Endothelial cell of umbilical vein (primary cell): ENCODE measurements at regions not wholly inside any gene's neighbourhood (a gene's known extent, or its start where the extent isn't known, plus 50 kb on each side); places are given as distances from the start of the nearest gene placed in this dataset.

Experiments
- BruUV-seq: library from RNA; stranded (reverse); fragments of 400-500 nt; replicated peaks from 2 replicates; lab custom pipeline; 2021; lab: Mats Ljungman, UMichigan
- CTCF ChIA-PET: fragments of 300-600, 350-600 bp; sonication (Branson Sonifier 250); formaldehyde crosslinking; loops from one replicate; lab custom pipeline; 2021; ENCODE audit warnings: antibody characterized with exemption, inconsistent platforms; lab: Charles Lee
- POLR2A ChIA-PET: fragments of 300-600, 350-600 bp; sonication (Branson Sonifier 250); formaldehyde crosslinking; loops from one replicate; lab custom pipeline; 2021; ENCODE audit warnings: antibody characterized with exemption, inconsistent platforms; lab: Charles Lee
- DNase-seq: peaks from one replicate; pipeline ENCODE4 v3.0.0-alpha.2; 2011; ENCODE audit warnings: low read depth, low spot score
- FAIRE-seq: peaks from 2 replicates; lab custom pipeline; 2011; peaks lifted over from hg19 to GRCh38; lab: Jason Lieb, UNC
- H2AFZ ChIP-seq: 2 replicates; pipeline ENCODE4 v1.6.0; 2012; ENCODE audit warnings: low read depth, low read length, control low read depth, inconsistent platforms
- H3K27ac ChIP-seq: 2 replicates; pipeline ENCODE4 v1.5.1; 2011; ENCODE audit warnings: low read depth, mild to moderate bottlenecking, control low read depth, low read length, moderate library complexity; ENCODE audit not compliant: insufficient read depth
- H3K27me3 ChIP-seq, 2 experiments: 2 replicates each; pipeline versions ENCODE4 v1.6.0 to v1.6.1; 2011; ENCODE audit warnings: low read length in 2 of 2, mixed read lengths in 1 of 2; ENCODE audit not compliant: control insufficient read depth in 2 of 2, insufficient read depth in 2 of 2
- H3K36me3 ChIP-seq, 2 experiments: 2 replicates in 1 of 2; 3 replicates in 1 of 2; pipeline ENCODE4 v1.5.1; 2011; ENCODE audit warnings: low read length in 2 of 2, mild to moderate bottlenecking in 1 of 2, moderate library complexity in 1 of 2; ENCODE audit not compliant: control insufficient read depth in 2 of 2, insufficient read depth in 2 of 2; ENCODE audit errors: extremely low read depth in 1 of 2
- H3K4me1 ChIP-seq: 3 replicates; pipeline ENCODE4 v1.5.1; 2011; ENCODE audit warnings: mild to moderate bottlenecking, low read length; ENCODE audit not compliant: control insufficient read depth, insufficient read depth; ENCODE audit errors: extremely low read depth
- H3K4me2 ChIP-seq: 2 replicates; pipeline ENCODE4 v1.6.1; 2011; ENCODE audit warnings: low read length, control low read depth, mixed read lengths; ENCODE audit not compliant: insufficient read depth
- H3K4me3 ChIP-seq, 3 experiments: fragments of 200-600 bp in 1 of 3; sonication (generic), shearing (Covaris generic) in 1 of 3; replicated peaks in 1 of 3; 2 replicates each; pipeline ENCODE4 v1.5.1; 2011 to 2016; ENCODE audit warnings: control low read depth in 3 of 3, low read length in 3 of 3, mild to moderate bottlenecking in 2 of 3, inconsistent platforms in 1 of 3, low read depth in 1 of 3, moderate library complexity in 1 of 3; ENCODE audit not compliant: insufficient read depth in 1 of 3
- H3K79me2 ChIP-seq: 2 replicates; pipeline ENCODE4 v1.6.0; 2012; ENCODE audit warnings: low read length, inconsistent platforms; ENCODE audit not compliant: control insufficient read depth, insufficient read depth
- H3K9ac ChIP-seq: replicated peaks from 2 replicates; pipeline ENCODE3; 2011; ENCODE audit warnings: low read length, control low read depth; ENCODE audit not compliant: insufficient read depth; ENCODE audit errors: extremely low read depth
- H3K9me1 ChIP-seq: replicated peaks from 3 replicates; pipeline ENCODE4 v1.6.0; 2011; ENCODE audit warnings: mild to moderate bottlenecking, low read length; ENCODE audit not compliant: control insufficient read depth, insufficient read depth; ENCODE audit errors: extremely low read depth
- H3K9me3 ChIP-seq: replicated peaks from 2 replicates; pipeline ENCODE4 v1.5.1; 2012; ENCODE audit warnings: low read length, inconsistent platforms; ENCODE audit not compliant: control insufficient read depth, insufficient read depth
- H4K20me1 ChIP-seq: replicated peaks from 2 replicates; pipeline ENCODE3; 2011; ENCODE audit warnings: mild to moderate bottlenecking, low read length; ENCODE audit not compliant: control insufficient read depth, insufficient read depth; ENCODE audit errors: extremely low read depth
- EZH2 ChIP-seq: IDR thresholded peaks from 2 replicates; pipeline ENCODE4 v1.6.1; 2012; ENCODE audit warnings: borderline replicate concordance, low read depth, mild to moderate bottlenecking, moderate library complexity, low read length, inconsistent platforms; ENCODE audit not compliant: severe bottlenecking
- FOS ChIP-seq: IDR thresholded peaks from 2 replicates; pipeline ENCODE4 v1.6.1; 2011; ENCODE audit warnings: mild to moderate bottlenecking, low read length, moderate library complexity, borderline replicate concordance; ENCODE audit not compliant: insufficient read depth
- GATA2 ChIP-seq: IDR thresholded peaks from 2 replicates; pipeline ENCODE4 v1.7.0; 2011; ENCODE audit warnings: low read depth, mild to moderate bottlenecking, moderate library complexity, mixed read lengths, low read length; ENCODE audit not compliant: insufficient read length, insufficient read depth
- JUN ChIP-seq: IDR thresholded peaks from 2 replicates; pipeline ENCODE4 v1.6.1; 2011; ENCODE audit warnings: borderline replicate concordance, low read depth; ENCODE audit not compliant: insufficient read length, insufficient read depth
- MAX ChIP-seq: IDR thresholded peaks from 2 replicates; pipeline ENCODE4 v1.6.1; 2011; ENCODE audit not compliant: insufficient read depth, insufficient read length
- MYC ChIP-seq: IDR thresholded peaks from one replicate; pipeline ENCODE4 v1.6.1; 2011; ENCODE audit warnings: mild to moderate bottlenecking, low read depth, low read length
- POLR2A ChIP-seq: IDR thresholded peaks from 2 replicates; pipeline ENCODE4 v1.6.1; 2012; ENCODE audit warnings: low read depth, mild to moderate bottlenecking, control low read depth, low read length
- POLR2AphosphoS5 ChIP-seq: IDR thresholded peaks from 2 replicates; pipeline ENCODE4 v1.6.1; 2012; ENCODE audit warnings: low read depth, mild to moderate bottlenecking, control low read depth, low read length, moderate library complexity; ENCODE audit not compliant: insufficient read depth
- dilution Hi-C: fragments of 300-500 bp; cut with MboI; formaldehyde crosslinking; loops from one replicate; pipeline ENCODE4 v1.15.0; 2019; ENCODE audit warnings: low sequenced_read_pairs; ENCODE audit not compliant: extremely low pct_ligation_motif_present
- intact Hi-C: fragments of 100-400 bp; cut with micrococcal nuclease; formaldehyde crosslinking; loops from one replicate; pipeline ENCODE4 v1.10.0; 2022
- TF ChIP-seq, protein P1 (sequence below), 2 donors: IDR thresholded peaks; 1 replicate in 1 of 2; 2 replicates in 1 of 2; pipeline ENCODE4 v1.5.1; 2011; ENCODE audit warnings: low read length in 2 of 2, mild to moderate bottlenecking in 2 of 2, moderate library complexity in 2 of 2, control low read depth in 1 of 2, inconsistent platforms in 1 of 2, low read depth in 1 of 2; ENCODE audit not compliant: insufficient read depth in 1 of 2; ENCODE audit errors: extremely low read depth in 1 of 2

GRCh38 chr15:77803487-77803886 lies 170.8 kb upstream of the LINGO1 start:
- FAIRE-seq (no peak), DNase-seq (no peak)
- no peaks in the 10 kb centered on the region for H3K4me1 ChIP-seq
- no peaks in the 10 kb centered on the region for H3K9me3 ChIP-seq
- no peak overlapping the region for H3K4me3 ChIP-seq
- dilution Hi-C loops (no loop called here), intact Hi-C loops (no loop called here)
- ChIA-PET POLR2A (no interaction called here), CTCF (interaction anchor here (0.6 kb wide), 1 partner anchor 59 kb away, joined by 3 read pairs; no protein-coding TSS in a partner anchor)
- H3K36me3 ChIP-seq: no peaks in the 10 kb centered on the region
- BruUV-seq: no TSS peak
- H3K27me3 ChIP-seq: no peaks in the 10 kb centered on the region
- H3K79me2 ChIP-seq: no peaks in the 10 kb centered on the region
- H4K20me1 ChIP-seq: no peaks in the 10 kb centered on the region
- H3K4me2 ChIP-seq: no peak overlapping the region
- H3K9me1 ChIP-seq: no peaks in the 10 kb centered on the region
- H3K27ac ChIP-seq: no peak overlapping the region
- no peak overlapping the region for H2AFZ ChIP-seq
- TF ChIP-seq EZH2 (no peak), JUN (no peak), POLR2AphosphoS5 (no peak), GATA2 (no peak), POLR2A (no peak), MYC (no peak), MAX (no peak), FOS (no peak)
- TF ChIP-seq, protein P1, sequence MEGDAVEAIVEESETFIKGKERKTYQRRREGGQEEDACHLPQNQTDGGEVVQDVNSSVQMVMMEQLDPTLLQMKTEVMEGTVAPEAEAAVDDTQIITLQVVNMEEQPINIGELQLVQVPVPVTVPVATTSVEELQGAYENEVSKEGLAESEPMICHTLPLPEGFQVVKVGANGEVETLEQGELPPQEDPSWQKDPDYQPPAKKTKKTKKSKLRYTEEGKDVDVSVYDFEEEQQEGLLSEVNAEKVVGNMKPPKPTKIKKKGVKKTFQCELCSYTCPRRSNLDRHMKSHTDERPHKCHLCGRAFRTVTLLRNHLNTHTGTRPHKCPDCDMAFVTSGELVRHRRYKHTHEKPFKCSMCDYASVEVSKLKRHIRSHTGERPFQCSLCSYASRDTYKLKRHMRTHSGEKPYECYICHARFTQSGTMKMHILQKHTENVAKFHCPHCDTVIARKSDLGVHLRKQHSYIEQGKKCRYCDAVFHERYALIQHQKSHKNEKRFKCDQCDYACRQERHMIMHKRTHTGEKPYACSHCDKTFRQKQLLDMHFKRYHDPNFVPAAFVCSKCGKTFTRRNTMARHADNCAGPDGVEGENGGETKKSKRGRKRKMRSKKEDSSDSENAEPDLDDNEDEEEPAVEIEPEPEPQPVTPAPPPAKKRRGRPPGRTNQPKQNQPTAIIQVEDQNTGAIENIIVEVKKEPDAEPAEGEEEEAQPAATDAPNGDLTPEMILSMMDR (IDR thresholded peaks at IDR 0.05; ENCODE audit: extremely low read depth in 1 of 2, insufficient read depth in 1 of 2, low read depth in 1 of 2, low read length in 2 of 2): no peak
- no peak overlapping the region for H3K9ac ChIP-seq
